H9 (cell line): ENCODE measurements at regions not wholly inside any gene's neighbourhood (a gene's known extent, or its start where the extent isn't known, plus 50 kb on each side); places are given as distances from the start of the nearest gene placed in this dataset.

ENCODE experiments used
- DNase-seq: peaks from one replicate; pipeline ENCODE4 v3.0.0-alpha.2; 2017
- H2AFZ ChIP-seq: one replicate; pipeline ENCODE4 v1.6.1; 2013; ENCODE audit warnings: mild to moderate bottlenecking, low read length, control low read depth, moderate library complexity
- H2AK5ac ChIP-seq: 2 replicates; pipeline ENCODE4 v1.6.1; 2013; ENCODE audit warnings: low read length, control low read depth, mixed read lengths; ENCODE audit not compliant: insufficient read length
- H2BK120ac ChIP-seq: one replicate; pipeline ENCODE4 v1.6.1; 2013; ENCODE audit warnings: low read depth, mild to moderate bottlenecking, low read length, control low read depth, inconsistent platforms; ENCODE audit not compliant: poor library complexity, severe bottlenecking
- H2BK12ac ChIP-seq: 2 replicates; pipeline ENCODE4 v1.6.1; 2013; ENCODE audit warnings: low read length, control low read depth, mixed read lengths, low read depth; ENCODE audit not compliant: insufficient read length
- H2BK15ac ChIP-seq: 2 replicates; pipeline ENCODE4 v1.6.1; 2013; ENCODE audit warnings: low read depth, low read length, control low read depth
- H2BK20ac ChIP-seq: one replicate; pipeline ENCODE4 v1.6.1; 2013; ENCODE audit warnings: low read depth, mild to moderate bottlenecking, low read length, control low read depth, inconsistent platforms; ENCODE audit not compliant: poor library complexity, severe bottlenecking
- H2BK5ac ChIP-seq: 2 replicates; pipeline ENCODE4 v1.6.1; 2013; ENCODE audit warnings: low read length, control low read depth, mixed read lengths; ENCODE audit not compliant: insufficient read length
- H3K14ac ChIP-seq: 2 replicates; pipeline ENCODE4 v1.6.1; 2013; ENCODE audit warnings: low read length, control low read depth; ENCODE audit not compliant: insufficient read depth
- H3K18ac ChIP-seq: 2 replicates; pipeline ENCODE4 v1.6.1; 2013; ENCODE audit warnings: low read depth, mild to moderate bottlenecking, mixed read lengths, low read length, control low read depth; ENCODE audit not compliant: insufficient read length
- H3K23ac ChIP-seq: 2 replicates; pipeline ENCODE4 v1.6.1; 2013; ENCODE audit warnings: low read length, control low read depth, mixed read lengths, low read depth; ENCODE audit not compliant: insufficient read length
- H3K23me2 ChIP-seq: 2 replicates; pipeline ENCODE4 v1.6.1; 2013; ENCODE audit warnings: low read depth, mild to moderate bottlenecking, mixed read lengths, low read length, control low read depth; ENCODE audit not compliant: insufficient read length, poor library complexity, severe bottlenecking
- H3K27ac ChIP-seq: 2 replicates; pipeline ENCODE4 v1.5.1; 2013; ENCODE audit warnings: low read length, control low read depth, mixed read lengths, low read depth; ENCODE audit not compliant: insufficient read length
- H3K27me3 ChIP-seq: 2 replicates; pipeline ENCODE4 v1.6.1; 2013; ENCODE audit warnings: low read length, control low read depth, inconsistent platforms; ENCODE audit not compliant: insufficient read depth
- H3K4ac ChIP-seq: 2 replicates; pipeline ENCODE4 v1.6.1; 2013; ENCODE audit warnings: low read depth, mild to moderate bottlenecking, control low read depth, inconsistent platforms, low read length, moderate library complexity
- H3K4me1 ChIP-seq: 2 replicates; pipeline ENCODE4 v1.6.1; 2013; ENCODE audit warnings: low read length, control low read depth, inconsistent platforms; ENCODE audit not compliant: insufficient read depth
- H3K4me2 ChIP-seq: 2 replicates; pipeline ENCODE4 v1.6.1; 2013; ENCODE audit warnings: low read length, control low read depth, mixed read lengths; ENCODE audit not compliant: insufficient read length, insufficient read depth
- H3K56ac ChIP-seq: 2 replicates; pipeline ENCODE4 v1.6.1; 2013; ENCODE audit warnings: low read depth, mild to moderate bottlenecking, mixed read lengths, low read length, control low read depth; ENCODE audit not compliant: insufficient read length
- H3K79me1 ChIP-seq: 2 replicates; pipeline ENCODE4 v1.6.1; 2013; ENCODE audit warnings: low read depth, mild to moderate bottlenecking, moderate library complexity, low read length, control low read depth, inconsistent platforms; ENCODE audit not compliant: insufficient read depth, poor library complexity, severe bottlenecking
- H3K79me2 ChIP-seq: 2 replicates; pipeline ENCODE4 v1.6.1; 2013; ENCODE audit warnings: low read length, control low read depth, inconsistent platforms; ENCODE audit not compliant: insufficient read depth
- H3K9ac ChIP-seq: 2 replicates; pipeline ENCODE4 v1.6.1; 2013; ENCODE audit warnings: low read length, control low read depth, mixed read lengths; ENCODE audit not compliant: insufficient read length; ENCODE audit errors: extremely low read depth
- H3K9me3 ChIP-seq: one replicate; pipeline ENCODE4 v1.6.1; 2013; ENCODE audit warnings: low read depth, low read length, inconsistent platforms; ENCODE audit not compliant: control insufficient read depth
- H3T11ph ChIP-seq: one replicate; pipeline ENCODE4 v1.6.1; 2013; ENCODE audit warnings: mild to moderate bottlenecking, low read length, control low read depth, inconsistent platforms
- H4K20me1 ChIP-seq: one replicate; pipeline ENCODE4 v1.6.1; 2013; ENCODE audit not compliant: control insufficient read depth, insufficient read length, insufficient read depth
- H4K5ac ChIP-seq: 2 replicates; pipeline ENCODE4 v1.6.1; 2013; ENCODE audit warnings: low read depth, mild to moderate bottlenecking, mixed read lengths, low read length, control low read depth; ENCODE audit not compliant: insufficient read length
- H4K8ac ChIP-seq: replicated peaks from 2 replicates; pipeline ENCODE4 v1.6.1; 2013; ENCODE audit warnings: low read length, control low read depth, mixed read lengths, low read depth; ENCODE audit not compliant: insufficient read length
- H4K91ac ChIP-seq: 2 replicates; pipeline ENCODE4 v1.6.1; 2013; ENCODE audit warnings: low read depth, mild to moderate bottlenecking, moderate library complexity, mixed read lengths, low read length, control low read depth; ENCODE audit not compliant: insufficient read length
- H3K27ac Mint-ChIP-seq, 3 experiments: 2 replicates in 2 of 3; 3 replicates in 1 of 3; pipeline ENCODE4 v1.8.0; 2020 to 2021; ENCODE audit warnings: mixed read lengths in 3 of 3, mild to moderate bottlenecking in 1 of 3, moderate library complexity in 1 of 3
- H3K27me3 Mint-ChIP-seq: 2 replicates; pipeline ENCODE4 v1.8.0; 2021; ENCODE audit warnings: low read depth, mild to moderate bottlenecking, moderate library complexity, mixed read lengths
- H3K36me3 Mint-ChIP-seq, 3 experiments: 2 replicates in 2 of 3; 3 replicates in 1 of 3; pipeline ENCODE4 v1.8.0; 2020 to 2021; ENCODE audit warnings: low read depth in 3 of 3, mixed read lengths in 3 of 3; ENCODE audit not compliant: insufficient read depth in 1 of 3
- H3K4me1 Mint-ChIP-seq, 2 experiments: 2 replicates each; pipeline ENCODE4 v1.8.0; 2020; ENCODE audit warnings: mixed read lengths in 2 of 2
- H3K4me3 Mint-ChIP-seq, 2 experiments: 2 replicates in 1 of 2; 3 replicates in 1 of 2; pipeline ENCODE4 v1.8.0; 2020 to 2021; ENCODE audit warnings: mild to moderate bottlenecking in 2 of 2, mixed read lengths in 2 of 2, moderate library complexity in 1 of 2
- H3K9me3 Mint-ChIP-seq, 2 experiments: 2 replicates in 1 of 2; 3 replicates in 1 of 2; pipeline ENCODE4 v1.8.0; 2020; ENCODE audit warnings: mild to moderate bottlenecking in 2 of 2, mixed read lengths in 2 of 2, moderate library complexity in 1 of 2
- WGBS: extraction: QIAGEN DNeasy Blood & Tissue Kit; methylation state at CpG from one replicate; pipeline ENCODE4 v1.1.7; 2013; ENCODE audit warnings: missing lambda C conversion rate, low lambda C conversion rate, mixed read lengths; ENCODE audit not compliant: insufficient read length; ENCODE audit errors: extremely low coverage; 5-methylcytosine and 5-hydroxymethylcytosine counted together
- TF ChIP-seq, protein P1 (sequence below): fragments of 200-600 bp; sonication (generic); conservative IDR thresholded peaks from 3 replicates; pipeline ENCODE4 v1.8.0; 2021; ENCODE audit warnings: antibody characterized with exemption, mild to moderate bottlenecking

GRCh38 chr6:134373282-134373922 is 55.5 kb upstream of the SGK1 start:
- Mint-ChIP-seq H3K36me3 (peaks cover 0 to 1% (median 0%) of the 10 kb centered on the region in 3 experiments; a peak in 1 of 7 replicates), H3K4me1 (peaks cover 2 to 4% of the 10 kb centered on the region in 2 experiments; a peak in 3 of 4 replicates), H3K27me3 (no peaks in the 10 kb centered on the region), H3K9me3 (no peaks in the 10 kb centered on the region; a peak in 1 of 5 replicates), H3K27ac (no peak overlapping the region; a peak in 1 of 7 replicates), H3K4me3 (no peak overlapping the region)
- Histone ChIP-seq H2AFZ (no peak overlapping the region), H3K9ac (no peak overlapping the region), H3K9me3 (no peaks in the 10 kb centered on the region), H4K8ac (no peak overlapping the region), H4K5ac (no peak overlapping the region), H2AK5ac (no peak overlapping the region), H3K79me1 (no peaks in the 10 kb centered on the region), H2BK12ac (no peak overlapping the region), H2BK120ac (no peak overlapping the region), H3K18ac (no peak overlapping the region), H3K27ac (no peak overlapping the region), H4K91ac (no peak overlapping the region), H3K27me3 (no peaks in the 10 kb centered on the region), H3K79me2 (no peaks in the 10 kb centered on the region), H2BK20ac (no peak overlapping the region), H2BK15ac (no peak overlapping the region), H3T11ph (no peak overlapping the region), H3K4me1 (no peaks in the 10 kb centered on the region), H4K20me1 (no peaks in the 10 kb centered on the region), H3K14ac (no peak overlapping the region), H3K56ac (no peak overlapping the region), H3K23me2 (no peaks in the 10 kb centered on the region), H2BK5ac (no peak overlapping the region), H3K4ac (no peak overlapping the region), H3K4me2 (no peak overlapping the region), H3K23ac (no peak overlapping the region)
- no peak for DNase-seq
- no CpG with 5 or more reads among the region's 5 CpGs for WGBS
- TF ChIP-seq, protein P1, sequence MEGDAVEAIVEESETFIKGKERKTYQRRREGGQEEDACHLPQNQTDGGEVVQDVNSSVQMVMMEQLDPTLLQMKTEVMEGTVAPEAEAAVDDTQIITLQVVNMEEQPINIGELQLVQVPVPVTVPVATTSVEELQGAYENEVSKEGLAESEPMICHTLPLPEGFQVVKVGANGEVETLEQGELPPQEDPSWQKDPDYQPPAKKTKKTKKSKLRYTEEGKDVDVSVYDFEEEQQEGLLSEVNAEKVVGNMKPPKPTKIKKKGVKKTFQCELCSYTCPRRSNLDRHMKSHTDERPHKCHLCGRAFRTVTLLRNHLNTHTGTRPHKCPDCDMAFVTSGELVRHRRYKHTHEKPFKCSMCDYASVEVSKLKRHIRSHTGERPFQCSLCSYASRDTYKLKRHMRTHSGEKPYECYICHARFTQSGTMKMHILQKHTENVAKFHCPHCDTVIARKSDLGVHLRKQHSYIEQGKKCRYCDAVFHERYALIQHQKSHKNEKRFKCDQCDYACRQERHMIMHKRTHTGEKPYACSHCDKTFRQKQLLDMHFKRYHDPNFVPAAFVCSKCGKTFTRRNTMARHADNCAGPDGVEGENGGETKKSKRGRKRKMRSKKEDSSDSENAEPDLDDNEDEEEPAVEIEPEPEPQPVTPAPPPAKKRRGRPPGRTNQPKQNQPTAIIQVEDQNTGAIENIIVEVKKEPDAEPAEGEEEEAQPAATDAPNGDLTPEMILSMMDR: no peak
